K562 (cell line): ENCODE measurements at regions not wholly inside any gene's neighbourhood (a gene's known extent, or its start where the extent isn't known, plus 50 kb on each side); places are given as distances from the start of the nearest gene placed in this dataset.
"Not testable (repeated sequence)": the region's sequence is repeated elsewhere in the genome, so short reads cannot be mapped to it uniquely, and the experiment has no call there.

Experiments used
- ATAC-seq: fragments of 200-7000 bp; cut with Tn5 transposase; 3 replicates; pipeline ENCODE4 v1.9.1; 2020; ENCODE audit warnings: moderate library complexity
- BruUV-seq: library from RNA; stranded (reverse); fragments of 400-500 nt; replicated peaks from 2 replicates; lab custom pipeline; 2021; lab: Mats Ljungman, UMichigan
- CTCF ChIA-PET: fragments of 300-600 bp; formaldehyde crosslinking; extraction: SDS; loops from one replicate; lab custom pipeline; 2021; ENCODE audit warnings: low intra/inter-chr PET ratio; lab: Yijun Ruan, JAX
- POLR2A ChIA-PET: fragments of 300-600, 350-650 bp; sonication (Branson Sonifier 250); formaldehyde crosslinking; extraction: SDS; loops from one replicate; lab custom pipeline; 2021; ENCODE audit warnings: antibody characterized with exemption, inconsistent platforms; lab: Yijun Ruan, JAX
- DNase-seq, 4 experiments: peaks; one replicate each; pipeline versions ENCODE4 v3.0.0 to v3.0.0-alpha.2; 2011 to 2018; ENCODE audit warnings: low spot score in 3 of 4, mixed read lengths in 3 of 4; ENCODE audit errors: extremely low read depth in 1 of 4
- FAIRE-seq: peaks from 2 replicates; lab custom pipeline; 2011; peaks lifted over from hg19 to GRCh38; lab: Jason Lieb, UNC
- H2AFZ ChIP-seq: 2 replicates; pipeline ENCODE4 v1.6.0; 2011; ENCODE audit warnings: low read depth, low read length, control low read depth, inconsistent platforms
- H3K27ac ChIP-seq: fragments of 200-600 bp; 3 replicates; pipeline ENCODE4 v1.8.0; 2011; ENCODE audit warnings: low read depth, mild to moderate bottlenecking, control low read depth, inconsistent platforms, low read length, moderate library complexity, mixed read lengths; ENCODE audit errors: extremely low read depth
- H3K27me3 ChIP-seq, 2 experiments: fragments of 300-600 bp in 1 of 2; 2 replicates in 1 of 2; 3 replicates in 1 of 2; pipeline versions ENCODE4 v1.6.0 to v1.8.0; 2011; ENCODE audit warnings: inconsistent platforms in 2 of 2, low read length in 2 of 2, mild to moderate bottlenecking in 1 of 2, mixed read lengths in 1 of 2, moderate library complexity in 1 of 2; ENCODE audit not compliant: control insufficient read depth in 2 of 2, insufficient read depth in 2 of 2
- H3K36me3 ChIP-seq: fragments of 300-600 bp; 3 replicates; pipeline ENCODE4 v1.8.0; 2011; ENCODE audit warnings: mild to moderate bottlenecking, low read length, inconsistent platforms; ENCODE audit not compliant: control insufficient read depth, insufficient read depth
- H3K4me1 ChIP-seq, 2 experiments: fragments of 200-600 bp in 1 of 2; replicated peaks in 1 of 2; 2 replicates in 1 of 2; 3 replicates in 1 of 2; pipeline versions ENCODE4 v1.5.1 to v1.8.0; 2011; ENCODE audit warnings: inconsistent platforms in 2 of 2, low read length in 2 of 2, mild to moderate bottlenecking in 1 of 2, mixed read lengths in 1 of 2, moderate library complexity in 1 of 2; ENCODE audit not compliant: control insufficient read depth in 2 of 2, insufficient read depth in 2 of 2
- H3K4me2 ChIP-seq: 2 replicates; pipeline ENCODE4 v1.6.1; 2011; ENCODE audit warnings: low read length, control low read depth, inconsistent platforms, mixed read lengths; ENCODE audit not compliant: insufficient read depth
- H3K4me3 ChIP-seq: fragments of 200-600 bp; sonication (generic), shearing (Covaris generic); 2 replicates; pipeline ENCODE4 v1.5.1; 2016; ENCODE audit warnings: control low read depth, inconsistent platforms
- H3K79me2 ChIP-seq: fragments of 200-600 bp; 3 replicates; pipeline ENCODE4 v1.8.0; 2011; ENCODE audit warnings: low read length, inconsistent platforms; ENCODE audit not compliant: control insufficient read depth, insufficient read depth
- H3K9ac ChIP-seq, 2 experiments: 2 replicates each; pipeline versions ENCODE4 v1.6.0 to v1.6.1; 2011; ENCODE audit warnings: low read depth in 2 of 2, low read length in 2 of 2, control low read depth in 1 of 2, inconsistent platforms in 1 of 2, mild to moderate bottlenecking in 1 of 2, mixed read lengths in 1 of 2; ENCODE audit not compliant: insufficient read depth in 1 of 2
- H3K9me1 ChIP-seq: one replicate; pipeline ENCODE4 v1.6.0; 2011; ENCODE audit warnings: inconsistent platforms, mild to moderate bottlenecking, low read length, moderate library complexity; ENCODE audit not compliant: control insufficient read depth, insufficient read depth
- H3K9me3 ChIP-seq: replicated peaks from 2 replicates; pipeline ENCODE4 v1.5.1; 2011; ENCODE audit warnings: low read depth, low read length, inconsistent platforms; ENCODE audit not compliant: control insufficient read depth, insufficient read depth
- H4K20me1 ChIP-seq: replicated peaks from 2 replicates; pipeline ENCODE4 v1.6.1; 2011; ENCODE audit warnings: low read length, inconsistent platforms, mixed read lengths; ENCODE audit not compliant: control insufficient read depth, insufficient read depth
- BCLAF1 ChIP-seq, 2 experiments: fragments of 450-650 bp in 1 of 2; IDR thresholded peaks; 2 replicates each; pipeline ENCODE4 v1.6.1; 2011 to 2017; ENCODE audit warnings: low read depth in 2 of 2, antibody characterized with exemption in 1 of 2, borderline replicate concordance in 1 of 2, low read length in 1 of 2, mild to moderate bottlenecking in 1 of 2, mixed read lengths in 1 of 2; ENCODE audit not compliant: control insufficient read depth in 1 of 2
- CBX2 ChIP-seq: fragments of 200-600 bp; sonication (generic); IDR thresholded peaks from one replicate; pipeline ENCODE4 v1.6.1; 2012; ENCODE audit warnings: mild to moderate bottlenecking, low read length, inconsistent platforms; ENCODE audit not compliant: insufficient read depth, poor library complexity, severe bottlenecking
- HEY1 ChIP-seq: fragments of 250-450 bp; sonication (Bioruptor Pico); IDR thresholded peaks from 2 replicates; pipeline ENCODE4 v1.5.0; 2020; ENCODE audit warnings: mild to moderate bottlenecking, moderate library complexity, borderline replicate concordance
- KAT8 ChIP-seq: fragments of 450-650 bp; IDR thresholded peaks from 2 replicates; pipeline ENCODE4 v1.6.1; 2016; ENCODE audit warnings: low read depth, mild to moderate bottlenecking
- NR4A1 ChIP-seq, 2 experiments: fragments of 250-450 bp in 1 of 2; fragments of 450-650 bp in 1 of 2; sonication (Bioruptor Pico) in 1 of 2; IDR thresholded peaks; 2 replicates each; pipeline versions ENCODE4 v1.4.0 to v1.6.1; 2016 to 2020; ENCODE audit warnings: mild to moderate bottlenecking in 2 of 2, missing compliant biosample characterization in 1 of 2, missing genetic modification characterization in 1 of 2, moderate library complexity in 1 of 2
- OTX1 ChIP-seq: fragments of 450-650 bp; formaldehyde crosslinking; IDR thresholded peaks from 2 replicates; pipeline ENCODE4 v1.4.0; 2022; ENCODE audit warnings: mild to moderate bottlenecking
- STAG1 ChIP-seq: sonication (generic); formaldehyde crosslinking; IDR thresholded peaks from 2 replicates; pipeline ENCODE4 v1.5.0; 2020; ENCODE audit warnings: missing genetic modification reagents, borderline replicate concordance
- ZSCAN32 ChIP-seq: fragments of 450-650 bp; formaldehyde crosslinking; IDR thresholded peaks from 2 replicates; pipeline ENCODE4 v1.4.0; 2020; ENCODE audit warnings: mild to moderate bottlenecking, moderate library complexity
- WGBS: fragments of 100-300 bp; shearing (Covaris generic); methylation state at CpG from one replicate; pipeline ENCODE4 v1.1.6; 2016; ENCODE audit warnings: low coverage, mixed read lengths; ENCODE audit not compliant: insufficient coverage; ENCODE audit errors: missing lambda C conversion rate; 5-methylcytosine and 5-hydroxymethylcytosine counted together
- in situ Hi-C: fragments of 300-500 bp; cut with MboI; formaldehyde crosslinking; loops from 4 replicates; pipeline ENCODE4 v1.15.0; 2018; ENCODE audit warnings: inconsistent platforms, mixed read lengths
- intact Hi-C: fragments of 100-400 bp; cut with micrococcal nuclease; formaldehyde crosslinking; loops from 2 replicates; pipeline ENCODE4 v1.14.2; 2022

DNA sequence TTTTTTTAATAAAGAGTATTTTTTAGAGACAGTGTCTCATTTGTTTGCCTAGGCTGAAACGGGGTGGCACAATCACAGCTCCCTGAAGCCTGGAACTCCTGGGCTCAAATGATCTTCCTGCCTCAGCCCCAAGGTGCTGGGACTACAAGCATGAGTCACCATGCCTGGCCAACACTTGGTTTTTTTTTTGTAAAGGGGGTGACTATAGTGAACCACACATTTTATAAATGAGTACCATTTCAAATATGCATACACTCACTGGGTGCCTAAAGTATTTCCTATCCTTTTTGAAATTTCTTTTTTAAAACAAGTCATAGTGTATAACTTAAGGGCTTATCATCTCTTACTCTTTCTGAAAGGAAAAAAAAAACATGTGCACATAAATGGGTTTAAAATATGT, 325.2 kb upstream of the MEIS2 start:
- ATAC-seq (no peak), DNase-seq (no peak), FAIRE-seq (no peak)
- H3K79me2 ChIP-seq: no peaks in the 10 kb centered on the region
- WGBS: 0% methylated on average over 1 of the region's 1 CpG
- H3K4me1 ChIP-seq: no peaks in the 10 kb centered on the region
- in situ Hi-C loops (no loop called here), intact Hi-C loops (no loop called here)
- H3K4me3 ChIP-seq: no peak overlapping the region
- H2AFZ ChIP-seq: no peak overlapping the region
- H3K9me1 ChIP-seq: no peaks in the 10 kb centered on the region
- no peaks in the 10 kb centered on the region for H4K20me1 ChIP-seq
- H3K9me3 ChIP-seq: no peaks in the 10 kb centered on the region
- H3K36me3 ChIP-seq: no peaks in the 10 kb centered on the region
- no TSS peak for BruUV-seq
- TF ChIP-seq BCLAF1 (IDR thresholded peaks at IDR 0.05; ENCODE audit: borderline replicate concordance in 1 of 2, control insufficient read depth in 1 of 2, low read depth in 2 of 2, low read length in 1 of 2) (no peak), KAT8 (no peak), OTX1 (CRISPR knock-in tag) (no peak), ZSCAN32 (CRISPR knock-in tag) (no peak), NR4A1 (CRISPR knock-in tag; IDR thresholded peaks at IDR 0.05) (no peak), NR4A1 (tag; IDR thresholded peaks at IDR 0.05) (no peak), STAG1 (no peak), CBX2 (no peak), HEY1 (CRISPR knock-in tag) (no peak)
- no peak overlapping the region for H3K4me2 ChIP-seq
- H3K27ac ChIP-seq: no peak overlapping the region
- no peak overlapping the region for H3K9ac ChIP-seq
- CTCF ChIA-PET: no interaction called here
- no peaks in the 10 kb centered on the region for H3K27me3 ChIP-seq
- POLR2A ChIA-PET: no interaction called here

GRCh38 chr15:37427393-37427792, 327.0 kb upstream of the MEIS2 start:
- H3K9me3 ChIP-seq, H3K4me3 ChIP-seq, H3K4me1 ChIP-seq, H3K27ac ChIP-seq, H3K9ac ChIP-seq, POLR2A ChIA-PET, in situ Hi-C loops, intact Hi-C loops, H3K9me1 ChIP-seq, H3K4me2 ChIP-seq, H4K20me1 ChIP-seq, H3K27me3 ChIP-seq, ATAC-seq, H2AFZ ChIP-seq, DNase-seq, H3K36me3 ChIP-seq, CTCF ChIA-PET, H3K79me2 ChIP-seq, BruUV-seq, FAIRE-seq: not testable (repeated sequence)
- under 1% methylated on average over 11 of the region's 12 CpGs for WGBS
